Neural progenitor cell (in vitro differentiated cells): ENCODE measurements at regions not wholly inside any gene's neighbourhood (a gene's known extent, or its start where the extent isn't known, plus 50 kb on each side); places are given as distances from the start of the nearest gene placed in this dataset.
"Not testable (repeated sequence)": the region's sequence is repeated elsewhere in the genome, so short reads cannot be mapped to it uniquely, and the experiment has no call there.

Experiments
- DNase-seq: peaks from one replicate; pipeline ENCODE4 v3.0.0-alpha.2; 2016; ENCODE audit warnings: low spot score
- H2AFZ ChIP-seq: fragments of 200-600 bp; sonication (generic); replicated peaks from 2 replicates; pipeline ENCODE4 v1.6.1; 2016; ENCODE audit warnings: antibody characterized with exemption
- H3F3A ChIP-seq: fragments of 200-600 bp; sonication (generic); 2 replicates; pipeline ENCODE4 v1.6.1; 2016; ENCODE audit warnings: antibody characterized with exemption, low read depth
- H3K27ac ChIP-seq: fragments of 200-600 bp; sonication (generic); 2 replicates; pipeline ENCODE4 v1.5.1; 2016; ENCODE audit warnings: mild to moderate bottlenecking
- H3K27me3 ChIP-seq: fragments of 200-600 bp; sonication (generic); 2 replicates; pipeline ENCODE4 v1.6.1; 2016; ENCODE audit warnings: mild to moderate bottlenecking, moderate library complexity
- H3K36me3 ChIP-seq: fragments of 200-600 bp; sonication (generic); 2 replicates; pipeline ENCODE4 v1.5.1; 2016
- H3K4me1 ChIP-seq: fragments of 200-600 bp; sonication (generic); 2 replicates; pipeline ENCODE4 v1.6.1; 2016; ENCODE audit warnings: mixed run types
- H3K4me2 ChIP-seq: fragments of 200-600 bp; sonication (generic); 2 replicates; pipeline ENCODE4 v1.6.1; 2016
- H3K4me3 ChIP-seq: fragments of 200-600 bp; sonication (generic); 2 replicates; pipeline ENCODE4 v1.5.1; 2016
- H3K79me2 ChIP-seq: fragments of 200-600 bp; sonication (generic); 2 replicates; pipeline ENCODE4 v1.6.1; 2016; ENCODE audit warnings: low read depth
- H3K9ac ChIP-seq: fragments of 200-600 bp; sonication (generic); 2 replicates; pipeline ENCODE4 v1.6.1; 2016
- H3K9me3 ChIP-seq: fragments of 200-600 bp; sonication (generic); 2 replicates; pipeline ENCODE4 v1.5.1; 2016; ENCODE audit warnings: low read depth
- H4K20me1 ChIP-seq: fragments of 200-600 bp; sonication (generic); 2 replicates; pipeline ENCODE4 v1.6.1; 2016; ENCODE audit warnings: low read depth
- H3K27ac Mint-ChIP-seq: 3 replicates; pipeline ENCODE4 v1.8.0; 2021; ENCODE audit warnings: mixed read lengths
- H3K27me3 Mint-ChIP-seq: 2 replicates; pipeline ENCODE4 v1.8.0; 2022; ENCODE audit warnings: low read depth, mild to moderate bottlenecking, inconsistent platforms, moderate library complexity, mixed read lengths; ENCODE audit not compliant: insufficient read depth
- H3K36me3 Mint-ChIP-seq: 3 replicates; pipeline ENCODE4 v1.8.0; 2021; ENCODE audit warnings: mixed read lengths
- H3K4me1 Mint-ChIP-seq: 3 replicates; pipeline ENCODE4 v1.8.0; 2021; ENCODE audit warnings: mixed read lengths
- H3K4me3 Mint-ChIP-seq: 3 replicates; pipeline ENCODE4 v1.8.0; 2021; ENCODE audit warnings: mild to moderate bottlenecking, moderate library complexity, mixed read lengths
- H3K9me3 Mint-ChIP-seq: 3 replicates; pipeline ENCODE4 v1.8.0; 2020; ENCODE audit warnings: mixed read lengths
- CTCF ChIP-seq: fragments of 200-600 bp; sonication (generic); IDR thresholded peaks from 2 replicates; pipeline ENCODE4 v1.5.1; 2017; ENCODE audit warnings: antibody characterized with exemption, mild to moderate bottlenecking
- EZH2 ChIP-seq: fragments of 200-600 bp; sonication (generic); IDR thresholded peaks from 2 replicates; pipeline ENCODE4 v1.6.1; 2017; ENCODE audit warnings: antibody characterized with exemption, mild to moderate bottlenecking, moderate library complexity
- EZH2phosphoT487 ChIP-seq: fragments of 200-600 bp; sonication (generic); IDR thresholded peaks from 2 replicates; pipeline ENCODE4 v1.6.1; 2017; ENCODE audit warnings: antibody characterized with exemption

- H2AFZ ChIP-seq = no peak overlapping the region
- DNase-seq = no peak
- no peak overlapping the region for H3K4me2 ChIP-seq
- Mint-ChIP-seq H3K9me3 (peaks cover 7% of the 10 kb centered on the region), H3K27ac (no peak overlapping the region), H3K4me3 (no peak overlapping the region), H3K36me3 (no peaks in the 10 kb centered on the region), H3K27me3 (peaks cover 2% of the 10 kb centered on the region), H3K4me1 (no peaks in the 10 kb centered on the region)
- H3K4me3 ChIP-seq = no peak overlapping the region
- no peak for TF ChIP-seq EZH2
- no peak for TF ChIP-seq EZH2phosphoT487
- no peak for TF ChIP-seq CTCF
- H3K79me2 ChIP-seq = no peaks in the 10 kb centered on the region
- H3K9ac ChIP-seq = no peak overlapping the region
- no peak overlapping the region for H3K27ac ChIP-seq
- no peaks in the 10 kb centered on the region for H3K36me3 ChIP-seq
- H3K9me3 ChIP-seq = peaks cover 7% of the 10 kb centered on the region
- H3K27me3 ChIP-seq = no peaks in the 10 kb centered on the region
- no peaks in the 10 kb centered on the region for H3F3A ChIP-seq
- no peaks in the 10 kb centered on the region for H3K4me1 ChIP-seq
- no peaks in the 10 kb centered on the region for H4K20me1 ChIP-seq
Observed at GRCh38 chr4:181018472-181018871, 1224.7 kb upstream of the TENM3 start.

GRCh38 chr4:181018913-181019312 lies 1224.3 kb upstream of the TENM3 start:
- H3F3A ChIP-seq = no peaks in the 10 kb centered on the region
- Mint-ChIP-seq H3K4me3 (no peak overlapping the region), H3K9me3 (peaks cover 2% of the 10 kb centered on the region), H3K4me1 (no peaks in the 10 kb centered on the region), H3K36me3 (no peaks in the 10 kb centered on the region), H3K27ac (no peak overlapping the region), H3K27me3 (peaks cover 2% of the 10 kb centered on the region)
- H3K4me3 ChIP-seq = no peak overlapping the region
- no peaks in the 10 kb centered on the region for H3K79me2 ChIP-seq
- H3K27me3 ChIP-seq = no peaks in the 10 kb centered on the region
- DNase-seq = no peak
- H3K36me3 ChIP-seq = no peaks in the 10 kb centered on the region
- H3K4me2 ChIP-seq = no peak overlapping the region
- H3K27ac ChIP-seq = no peak overlapping the region
- no peak overlapping the region for H2AFZ ChIP-seq
- H3K9ac ChIP-seq = no peak overlapping the region
- peaks cover 7% of the 10 kb centered on the region for H3K9me3 ChIP-seq
- TF ChIP-seq EZH2 = no peak
- no peak for TF ChIP-seq EZH2phosphoT487
- TF ChIP-seq CTCF = no peak
- no peaks in the 10 kb centered on the region for H4K20me1 ChIP-seq
- H3K4me1 ChIP-seq = no peaks in the 10 kb centered on the region

- no peaks in the 10 kb centered on the region for H3K27me3 ChIP-seq
- no peak for TF ChIP-seq EZH2phosphoT487
- TF ChIP-seq CTCF = no peak
- no peak for TF ChIP-seq EZH2
- no peak overlapping the region for H3K9ac ChIP-seq
- H3K9me3 ChIP-seq = no peaks in the 10 kb centered on the region
- H3K27ac ChIP-seq = no peak overlapping the region
- no peak overlapping the region for H3K4me2 ChIP-seq
- Mint-ChIP-seq H3K27ac (no peak overlapping the region), H3K9me3 (no peaks in the 10 kb centered on the region), H3K4me1 (no peaks in the 10 kb centered on the region), H3K36me3 (no peaks in the 10 kb centered on the region), H3K27me3 (peaks cover 2% of the 10 kb centered on the region), H3K4me3 (no peak overlapping the region)
- no peak for DNase-seq
- no peaks in the 10 kb centered on the region for H4K20me1 ChIP-seq
- no peak overlapping the region for H3K4me3 ChIP-seq
- H3K79me2 ChIP-seq = no peaks in the 10 kb centered on the region
- no peak overlapping the region for H2AFZ ChIP-seq
- H3F3A ChIP-seq = no peaks in the 10 kb centered on the region
- no peaks in the 10 kb centered on the region for H3K36me3 ChIP-seq
- no peaks in the 10 kb centered on the region for H3K4me1 ChIP-seq
Observed at GRCh38 chr4:181020456-181020855, 1222.7 kb upstream of the TENM3 start.

GRCh38 chr4:181021213-181021612 lies 1222.0 kb upstream of the TENM3 start:
- Histone ChIP-seq H3K79me2 (no peaks in the 10 kb centered on the region), H3K9me3 (no peaks in the 10 kb centered on the region), H2AFZ (no peak overlapping the region), H3K36me3 (no peaks in the 10 kb centered on the region), H3F3A (no peaks in the 10 kb centered on the region), H3K4me1 (no peaks in the 10 kb centered on the region), H3K27me3 (no peaks in the 10 kb centered on the region), H3K9ac (no peak overlapping the region), H3K4me3 (no peak overlapping the region), H3K4me2 (no peak overlapping the region), H3K27ac (no peak overlapping the region), H4K20me1 (no peaks in the 10 kb centered on the region)
- no peak for TF ChIP-seq EZH2
- no peak for TF ChIP-seq CTCF
- TF ChIP-seq EZH2phosphoT487 = no peak
- Mint-ChIP-seq H3K27ac (no peak overlapping the region), H3K9me3 (no peaks in the 10 kb centered on the region), H3K4me3 (no peak overlapping the region), H3K36me3 (no peaks in the 10 kb centered on the region), H3K27me3 (peaks cover 2% of the 10 kb centered on the region), H3K4me1 (no peaks in the 10 kb centered on the region)
- DNase-seq = no peak

- H3K36me3 ChIP-seq, H3K4me2 ChIP-seq, H3K27me3 ChIP-seq, H3K9me3 ChIP-seq, H3K27me3 Mint-ChIP-seq, H4K20me1 ChIP-seq, H3K9me3 Mint-ChIP-seq, H3K27ac Mint-ChIP-seq, H3K36me3 Mint-ChIP-seq, H3F3A ChIP-seq, H3K27ac ChIP-seq, H3K4me3 ChIP-seq, H3K9ac ChIP-seq, H3K4me1 Mint-ChIP-seq, H3K4me3 Mint-ChIP-seq, H3K79me2 ChIP-seq, DNase-seq, H2AFZ ChIP-seq, H3K4me1 ChIP-seq: not testable (repeated sequence)
Observed at GRCh38 chr4:181030135-181030921, 1212.9 kb upstream of the TENM3 start.
